ENCODE measurements at regions not wholly inside any gene's neighbourhood (a gene's known extent, or its start where the extent isn't known, plus 50 kb on each side); places are given as distances from the start of the nearest gene placed in this dataset.
"Not testable (repeated sequence)": the region's sequence is repeated elsewhere in the genome, so short reads cannot be mapped to it uniquely, and the experiment has no call there.

DNA sequence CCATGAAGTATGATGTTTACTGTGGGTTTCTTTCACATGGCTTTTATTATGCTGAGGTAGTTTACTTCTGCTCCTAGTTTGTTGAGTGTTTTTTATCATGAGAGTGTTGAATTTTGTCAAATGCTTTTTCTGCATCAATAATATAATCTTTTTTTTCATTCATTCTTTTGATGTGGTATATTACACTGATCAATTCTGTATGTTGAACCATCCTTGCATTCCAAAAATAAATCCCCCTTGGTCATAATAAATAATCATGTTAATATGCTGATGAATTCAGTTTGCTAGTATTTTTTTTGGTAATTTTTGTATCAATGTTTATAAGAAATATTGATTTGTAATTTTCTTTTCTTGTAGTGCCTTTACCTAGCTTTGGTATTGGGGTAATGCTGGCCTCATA is 97.9 kb upstream of the ZNF648 start:
- DNase-seq (ENCODE audit: low spot score): no peak

DNA sequence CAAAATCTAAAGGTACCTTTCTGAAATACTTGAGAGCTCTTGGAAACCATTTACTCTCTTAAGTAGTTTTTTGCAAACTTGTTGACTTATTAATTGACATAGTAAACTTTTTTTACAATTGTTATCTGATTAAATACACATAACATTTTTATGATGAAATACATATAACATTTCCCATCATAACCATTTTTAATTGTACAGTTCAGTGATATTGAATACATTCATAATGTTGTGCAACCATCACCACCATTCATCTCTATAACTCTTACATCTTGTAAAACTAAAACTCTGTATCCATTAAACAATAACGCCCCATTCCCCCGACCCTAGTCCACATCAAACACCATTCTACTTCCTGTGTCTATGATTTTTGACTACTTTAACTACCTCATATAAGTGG is 95.7 kb upstream of the ZNF648 start:
- DNase-seq (ENCODE audit: low spot score): no peak

GRCh38 chr1:182154425-182154824 is 92.9 kb upstream of the ZNF648 start:
- not testable (repeated sequence) for DNase-seq (ENCODE audit: low spot score)

DNA sequence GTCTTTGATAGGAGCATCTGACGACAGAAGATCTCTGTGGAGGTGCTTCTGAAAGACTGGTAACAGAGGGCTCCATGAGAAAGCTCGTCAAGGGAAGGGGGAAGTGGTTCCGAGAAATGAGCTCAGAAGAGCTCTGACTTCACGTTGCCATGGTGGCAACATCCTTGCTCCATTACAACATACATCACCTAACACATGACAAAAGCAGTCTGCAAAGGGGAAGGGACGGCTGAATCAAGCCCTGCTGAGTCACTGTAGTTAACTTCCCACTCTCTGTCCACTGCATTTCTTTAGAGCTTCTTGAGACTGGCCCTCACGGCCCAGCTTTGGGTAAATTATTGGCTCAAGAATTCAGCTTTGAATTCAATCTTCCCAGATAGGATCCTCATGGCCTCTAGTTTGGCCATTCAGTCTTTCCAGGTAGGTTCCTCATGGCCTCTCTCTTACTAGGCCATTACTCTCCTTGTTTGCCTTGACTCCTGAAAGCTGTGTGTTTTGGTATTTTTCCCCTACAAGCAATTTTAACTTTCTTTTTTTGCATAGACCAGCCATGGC is 88.0 kb upstream of the ZNF648 start:
- no peak for DNase-seq (ENCODE audit: low spot score)

- no peak for DNase-seq (ENCODE audit: low spot score)
Observed at GRCh38 chr1:182147951-182148350, 86.4 kb upstream of the ZNF648 start.

- no peak for DNase-seq (ENCODE audit: low spot score)
Observed at GRCh38 chr1:182147136-182147820, 85.8 kb upstream of the ZNF648 start.

GRCh38 chr1:182146286-182146685 is 84.8 kb upstream of the ZNF648 start:
- DNase-seq (ENCODE audit: low spot score): no peak

GRCh38 chr1:182145441-182145840 is 83.9 kb upstream of the ZNF648 start:
- no peak for DNase-seq (ENCODE audit: low spot score)

- no peak for DNase-seq (ENCODE audit: low spot score)
Observed at GRCh38 chr1:182144646-182145030, 83.1 kb upstream of the ZNF648 start.

DNA sequence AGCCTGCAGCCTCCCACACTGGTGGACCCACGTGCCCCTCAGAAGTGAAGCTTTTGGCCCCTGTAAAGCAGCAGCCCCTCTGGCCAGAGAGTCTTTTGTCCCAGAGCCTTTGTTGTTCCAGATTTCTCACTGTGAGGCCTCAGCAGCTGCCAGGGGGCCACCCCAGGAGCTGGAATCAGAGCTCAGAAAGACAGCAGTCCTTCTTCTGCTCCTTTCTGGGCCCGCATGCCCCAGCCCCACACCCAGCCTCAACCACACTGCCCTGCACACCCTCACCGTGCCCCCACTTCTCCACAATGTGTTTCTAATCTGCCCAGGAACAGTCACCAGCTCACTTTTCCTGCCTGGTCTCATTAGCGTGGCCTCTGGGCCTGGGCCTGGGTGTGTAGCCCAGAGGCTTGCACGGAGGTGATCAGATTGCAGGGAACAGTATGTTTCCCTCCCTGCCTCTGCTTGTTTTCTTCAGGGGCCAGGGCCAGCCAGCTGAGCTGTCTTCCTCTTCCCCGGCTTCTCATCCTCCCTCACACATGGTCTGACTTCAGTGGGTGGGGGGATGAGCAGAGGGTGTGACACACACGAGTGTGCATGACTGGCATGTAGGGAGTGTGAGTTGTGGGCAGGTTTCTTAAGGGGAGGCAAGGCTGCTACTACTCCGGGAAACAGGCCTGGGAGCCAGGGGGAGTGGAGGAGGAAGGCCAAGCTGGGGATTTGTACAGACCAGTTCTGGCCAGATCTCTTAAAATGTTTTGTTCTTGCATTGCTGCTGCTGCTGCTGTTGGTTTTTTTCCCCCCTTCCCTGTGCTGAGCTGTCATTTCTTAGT is 82.5 kb upstream of the ZNF648 start:
- DNase-seq (ENCODE audit: low spot score): no peak

DNA sequence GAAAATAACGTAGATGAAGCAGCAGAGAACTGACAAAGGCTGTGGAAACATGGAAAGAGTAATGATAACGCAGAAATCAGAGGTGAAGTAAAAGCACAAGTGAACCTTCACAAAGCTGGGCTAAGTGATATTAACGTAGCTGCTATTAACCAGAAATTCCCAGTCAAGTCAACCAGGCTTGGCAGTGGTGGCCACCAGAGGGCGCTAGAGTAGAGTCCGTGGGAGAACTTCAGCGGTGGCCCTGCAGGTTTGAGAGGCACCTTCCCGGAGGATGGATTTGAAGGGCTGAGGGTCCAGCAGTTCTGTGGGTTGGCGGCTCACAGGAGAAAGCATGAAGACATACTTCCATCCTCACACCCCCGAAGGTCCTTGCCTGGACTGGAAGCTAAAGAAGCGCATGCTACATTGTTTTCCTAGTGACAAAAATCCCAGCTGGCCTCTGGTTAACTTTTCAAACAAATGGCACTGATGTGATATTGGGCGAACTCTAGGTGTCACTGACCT is 81.7 kb upstream of the ZNF648 start:
- peak; percentile 77 for DNase-seq (ENCODE audit: low spot score)

GRCh38 chr1:182142621-182143020 is 81.1 kb upstream of the ZNF648 start:
- no peak for DNase-seq (ENCODE audit: low spot score)

GRCh38 chr1:182141040-182141439 is 79.5 kb upstream of the ZNF648 start:
- peak; percentile 6 for DNase-seq (ENCODE audit: low spot score)

GRCh38 chr1:182139496-182139895 is 78.0 kb upstream of the ZNF648 start:
- DNase-seq (ENCODE audit: low spot score): no peak

- DNase-seq (ENCODE audit: low spot score): no peak
Observed at GRCh38 chr1:182137546-182137945, 76.0 kb upstream of the ZNF648 start.

DNA sequence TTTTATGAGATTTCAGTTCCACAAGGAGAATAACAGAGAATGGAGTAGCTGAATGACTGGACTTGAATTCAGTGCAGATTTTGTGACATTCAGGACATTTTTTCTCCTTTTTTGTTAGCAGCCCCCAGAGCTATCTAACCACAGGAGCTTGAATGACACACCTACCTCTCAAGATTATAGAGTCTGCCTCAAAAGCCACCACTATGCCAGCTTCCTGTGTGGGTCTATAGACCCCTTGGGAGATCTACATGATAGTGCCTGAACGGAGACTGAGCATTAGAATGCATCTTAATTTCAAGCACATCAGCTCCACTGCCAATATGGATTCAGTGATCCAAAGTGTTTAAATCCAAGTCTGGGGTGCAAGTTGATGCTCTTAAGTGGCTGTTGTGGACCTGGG is 74.4 kb upstream of the ZNF648 start:
- DNase-seq (ENCODE audit: low spot score): no peak

- no peak for DNase-seq (ENCODE audit: low spot score)
Observed at GRCh38 chr1:182134257-182134656, 72.7 kb upstream of the ZNF648 start.

GRCh38 chr1:182133181-182133580 is 71.7 kb upstream of the ZNF648 start:
- no peak for DNase-seq (ENCODE audit: low spot score)

DNA sequence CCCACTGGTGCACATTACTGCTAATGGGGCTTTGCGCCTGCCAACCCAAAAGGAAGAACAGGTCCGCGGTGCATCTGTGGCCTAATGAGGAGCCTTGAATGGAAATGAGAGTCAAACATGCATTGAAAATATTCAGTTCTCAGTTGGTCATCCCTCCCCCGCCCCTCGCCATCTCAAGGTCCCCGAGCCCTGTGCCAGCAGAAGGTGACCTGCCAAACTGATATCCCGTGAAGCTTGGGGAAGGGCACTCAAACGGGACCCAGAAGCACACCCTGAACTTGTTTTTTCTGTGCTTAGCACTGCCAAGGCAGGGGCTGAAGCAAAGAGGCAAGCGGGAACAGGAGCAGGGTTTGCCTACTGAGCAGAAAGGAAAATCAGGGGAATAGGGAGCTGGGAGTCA is 67.9 kb upstream of the ZNF648 start:
- no peak for DNase-seq (ENCODE audit: low spot score)

DNA sequence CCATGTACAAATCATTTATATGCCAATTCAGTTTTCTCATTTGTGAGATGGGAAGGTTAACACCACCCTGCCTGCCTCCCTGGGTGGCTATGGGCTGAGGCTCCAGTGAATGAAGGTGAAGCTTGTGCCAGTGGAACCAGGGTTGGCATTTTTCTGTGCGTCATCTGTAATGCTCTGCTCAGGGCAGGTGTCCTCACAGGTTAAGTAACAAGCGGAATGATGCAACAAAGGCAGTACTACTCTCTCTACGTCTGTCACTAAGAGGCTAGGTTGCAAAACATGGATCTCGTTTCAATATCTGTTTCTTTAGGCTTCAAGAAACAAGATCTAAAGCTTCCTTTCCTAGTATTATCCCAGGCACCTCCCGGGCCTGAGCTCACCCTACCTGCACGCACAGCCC is 67.0 kb upstream of the ZNF648 start:
- no peak for DNase-seq (ENCODE audit: low spot score)

- DNase-seq (ENCODE audit: low spot score): no peak
Observed at GRCh38 chr1:182127656-182128055, 66.1 kb upstream of the ZNF648 start.

- DNase-seq (ENCODE audit: low spot score): no peak
Observed at GRCh38 chr1:182126272-182126800, 64.8 kb upstream of the ZNF648 start.

DNA sequence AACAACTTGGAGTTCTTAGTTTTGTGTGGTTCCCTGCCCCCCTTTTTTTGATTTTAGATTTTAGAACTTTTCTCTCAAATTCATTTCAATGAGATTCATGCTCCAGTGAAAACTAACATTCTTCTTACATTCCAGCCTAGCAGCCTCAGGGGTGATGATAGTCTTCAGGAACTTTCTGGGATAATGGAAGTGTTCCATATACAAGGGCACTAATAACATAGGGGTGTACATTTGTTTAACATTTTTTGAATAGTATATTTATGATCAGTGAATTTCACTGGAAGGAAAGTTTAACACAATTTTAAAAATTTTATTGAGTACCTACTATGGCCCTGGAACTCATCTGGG is 61.4 kb upstream of the ZNF648 start:
- DNase-seq (ENCODE audit: low spot score): no peak
